ENCODE measurements at regions not wholly inside any gene's neighbourhood (a gene's known extent, or its start where the extent isn't known, plus 50 kb on each side); places are given as distances from the start of the nearest gene placed in this dataset.

GRCh38 chr5:142486020-142486419, 161.2 kb upstream of the SPRY4 start:
- TF ChIP-seq CTCF (IDR thresholded peaks at IDR 0.05), result no peak
- H3K27me3 ChIP-seq (ENCODE audit: insufficient read depth in 3 of 3, low read length in 2 of 3), result peaks cover 0 to 6% (median 0%) of the 10 kb centered on the region in 3 donors
- no peak overlapping the region for H3K27ac ChIP-seq
- H3K9me3 ChIP-seq, result no peaks in the 10 kb centered on the region
- DNase-seq, result no peak
- H3K4me3 ChIP-seq, result no peak overlapping the region
- no peak for ATAC-seq
- WGBS, 3 donors, result 72 to 98% (median 92%) methylated on average over 2 of the region's 2 CpGs
- intact Hi-C loops (cut with DNase I), result no loop called here
- no peaks in the 10 kb centered on the region for H3K36me3 ChIP-seq (ENCODE audit: insufficient read depth in 1 of 2, low read depth in 1 of 2)
- H3K4me1 ChIP-seq, result no peaks in the 10 kb centered on the region

DNA sequence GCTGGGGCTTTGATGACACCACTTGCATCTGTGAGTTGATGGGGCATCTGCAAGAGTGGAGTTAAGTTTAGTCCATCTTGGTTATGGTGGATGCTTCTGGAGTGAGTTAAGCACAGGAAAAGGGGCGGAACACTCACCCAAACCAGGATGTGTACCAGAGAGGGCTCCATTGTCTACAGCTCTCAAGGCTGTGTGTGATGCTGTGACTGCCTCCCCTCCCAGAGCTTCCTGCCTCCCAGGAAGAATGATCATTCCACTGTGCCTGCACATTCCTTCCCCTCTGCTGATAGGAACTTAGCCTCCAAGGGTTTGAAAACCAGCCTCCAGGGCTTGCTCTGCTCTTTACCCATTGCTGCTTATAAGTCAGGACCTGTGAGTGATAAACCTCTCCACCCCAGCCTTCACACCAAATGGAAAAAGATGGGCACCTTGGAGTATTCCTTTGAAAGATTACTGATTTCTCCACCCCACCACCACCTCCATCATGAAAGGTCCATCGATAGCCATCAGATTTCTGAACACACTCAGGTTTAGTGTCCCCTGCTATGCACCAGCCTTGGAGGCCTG, 160.1 kb upstream of the SPRY4 start:
- ATAC-seq (no peak), DNase-seq (no peak)
- Histone ChIP-seq H3K27me3 (ENCODE audit: insufficient read depth in 3 of 3, low read length in 2 of 3) (peaks cover 0 to 6% (median 0%) of the 10 kb centered on the region in 3 donors), H3K4me3 (no peak overlapping the region), H3K36me3 (ENCODE audit: insufficient read depth in 1 of 2, low read depth in 1 of 2) (no peaks in the 10 kb centered on the region), H3K9me3 (no peaks in the 10 kb centered on the region), H3K27ac (no peak overlapping the region), H3K4me1 (no peaks in the 10 kb centered on the region)
- no peak for TF ChIP-seq CTCF (IDR thresholded peaks at IDR 0.05)
- 88 to 95% (median 93%) methylated on average over 2 of the region's 2 CpGs for WGBS, 3 donors
- intact Hi-C loops (cut with DNase I), result no loop called here

- no peaks in the 10 kb centered on the region for H3K9me3 ChIP-seq
- WGBS, 3 donors, result 60 to 68% (median 66%) methylated on average over 2 of the region's 2 CpGs
- H3K27ac ChIP-seq, result no peak overlapping the region
- H3K36me3 ChIP-seq (ENCODE audit: insufficient read depth in 1 of 2, low read depth in 1 of 2), result no peaks in the 10 kb centered on the region
- H3K4me3 ChIP-seq, result no peak overlapping the region
- no peaks in the 10 kb centered on the region for H3K4me1 ChIP-seq
- DNase-seq (no peak), ATAC-seq (no peak)
- intact Hi-C loops (cut with DNase I), result no loop called here
- H3K27me3 ChIP-seq (ENCODE audit: insufficient read depth in 3 of 3, low read length in 2 of 3), result peaks cover 0 to 6% (median 0%) of the 10 kb centered on the region in 3 donors
- TF ChIP-seq CTCF (IDR thresholded peaks at IDR 0.05), result no peak
These were observed 157.4 kb upstream of the SPRY4 start for GRCh38 chr5:142482207-142482606.

DNA sequence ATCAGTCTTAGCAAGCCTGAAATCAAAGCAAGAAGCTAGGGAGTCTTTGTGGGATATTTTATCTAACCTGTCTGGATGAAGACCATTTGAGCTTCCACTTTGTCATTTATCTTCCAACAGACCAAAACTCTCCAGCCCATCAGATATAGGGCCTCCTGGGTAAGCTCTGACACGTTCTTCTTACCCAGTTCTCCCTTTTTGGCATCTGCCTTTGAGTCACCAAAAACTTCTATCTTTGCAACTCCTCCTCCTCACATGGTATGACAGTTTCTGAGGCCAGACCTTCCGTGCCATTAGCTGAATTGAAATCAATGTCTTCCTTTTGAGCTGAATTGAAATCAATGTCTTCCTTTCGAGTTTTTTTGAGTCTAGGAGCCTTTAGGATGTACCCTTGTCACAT, 156.6 kb upstream of the SPRY4 start:
- ATAC-seq (no peak), DNase-seq (no peak)
- WGBS, 3 donors, result 65 to 91% (median 86%) methylated on average over 3 of the region's 3 CpGs
- no peak for TF ChIP-seq CTCF (IDR thresholded peaks at IDR 0.05)
- no peaks in the 10 kb centered on the region for H3K9me3 ChIP-seq
- no peaks in the 10 kb centered on the region for H3K36me3 ChIP-seq (ENCODE audit: insufficient read depth in 1 of 2, low read depth in 1 of 2)
- H3K27me3 ChIP-seq (ENCODE audit: insufficient read depth in 3 of 3, low read length in 2 of 3), result peaks cover 0 to 6% (median 0%) of the 10 kb centered on the region in 3 donors
- no peak overlapping the region for H3K27ac ChIP-seq
- intact Hi-C loops (cut with DNase I), result no loop called here
- no peak overlapping the region for H3K4me3 ChIP-seq
- H3K4me1 ChIP-seq, result no peaks in the 10 kb centered on the region

- H3K4me3 ChIP-seq, result no peak overlapping the region
- no peak overlapping the region for H3K27ac ChIP-seq
- intact Hi-C loops (cut with DNase I), result no loop called here
- ATAC-seq (no peak), DNase-seq (no peak)
- no peak for TF ChIP-seq CTCF (IDR thresholded peaks at IDR 0.05)
- H3K9me3 ChIP-seq, result no peaks in the 10 kb centered on the region
- no peaks in the 10 kb centered on the region for H3K36me3 ChIP-seq (ENCODE audit: insufficient read depth in 1 of 2, low read depth in 1 of 2)
- no peaks in the 10 kb centered on the region for H3K27me3 ChIP-seq (ENCODE audit: insufficient read depth in 3 of 3, low read length in 2 of 3)
- WGBS, 3 donors, result 76 to 84% (median 80%) methylated on average over 3 of the region's 3 CpGs
- H3K4me1 ChIP-seq, result no peaks in the 10 kb centered on the region
These were observed 155.2 kb upstream of the SPRY4 start for GRCh38 chr5:142479854-142480519.

Measured in psoas muscle (tissue), 7 donors.